ENCODE measurements at regions not wholly inside any gene's neighbourhood (a gene's known extent, or its start where the extent isn't known, plus 50 kb on each side); places are given as distances from the start of the nearest gene placed in this dataset.
"Not testable (repeated sequence)": the region's sequence is repeated elsewhere in the genome, so short reads cannot be mapped to it uniquely, and the experiment has no call there.

- no peak for DNase-seq
Observed at GRCh38 chr10:107548301-107548700, 383.8 kb upstream of the SORCS1 start.

DNA sequence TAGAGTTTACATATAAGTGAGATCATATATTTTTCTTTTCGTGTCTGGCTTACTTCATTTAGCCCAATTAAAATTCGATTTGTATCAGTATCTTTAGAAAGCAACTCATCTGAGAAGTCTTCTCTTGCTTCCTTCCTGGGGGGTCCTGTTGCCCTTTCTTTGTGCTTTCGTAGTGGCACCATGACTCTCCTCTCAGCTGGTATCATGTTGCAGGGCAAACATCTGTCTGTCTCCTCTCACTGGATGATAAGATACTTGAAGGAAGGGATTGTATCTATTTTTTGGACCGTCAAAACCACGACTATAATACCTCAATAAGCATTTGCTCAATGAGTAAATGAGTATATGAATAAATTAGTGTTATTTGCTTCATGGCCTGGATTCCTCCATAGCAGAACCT is 382.5 kb upstream of the SORCS1 start:
- no peak for DNase-seq

- DNase-seq: no peak
Observed at GRCh38 chr10:107546284-107546683, 381.8 kb upstream of the SORCS1 start.

GRCh38 chr10:107545717-107546116 is 381.2 kb upstream of the SORCS1 start:
- no peak for DNase-seq

DNA sequence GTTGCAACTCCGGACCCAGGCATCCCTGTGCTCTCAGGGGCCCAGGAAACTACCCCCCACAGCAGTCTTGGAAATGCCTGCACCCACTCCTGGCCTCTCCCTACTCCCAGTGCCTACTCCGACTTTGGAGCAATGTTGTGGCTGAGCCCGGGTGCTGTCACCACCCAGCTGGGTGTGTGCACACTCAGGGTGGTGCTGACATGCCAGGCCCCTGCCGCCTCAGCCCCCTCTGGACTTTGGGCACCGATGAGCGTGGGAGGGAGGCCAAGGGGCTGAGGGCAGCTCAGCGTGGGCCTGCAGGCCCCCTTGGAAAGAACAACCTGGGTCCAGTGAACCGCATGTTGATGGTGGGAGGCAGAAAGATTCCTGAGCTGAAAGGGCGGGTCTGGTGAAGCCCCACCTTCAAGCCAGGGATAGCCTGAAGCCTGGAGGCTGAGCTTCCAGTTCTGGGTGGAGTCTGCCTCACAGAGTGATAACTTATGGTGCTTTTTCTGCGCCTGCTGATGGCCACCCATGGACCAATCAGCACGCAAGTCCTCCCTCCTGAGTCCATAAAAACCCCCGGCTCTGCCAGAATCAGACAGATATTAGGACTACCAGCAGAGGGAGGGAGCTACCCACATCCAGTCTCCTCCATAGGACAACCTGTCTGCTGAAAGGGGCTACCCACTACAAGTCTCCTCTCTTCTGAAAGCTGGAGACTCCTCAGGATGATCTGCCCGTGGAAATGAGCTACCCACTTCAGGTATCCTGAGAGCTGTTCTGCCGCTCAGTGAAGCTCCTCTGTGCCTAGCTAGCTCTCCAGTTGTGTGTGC is 380.4 kb upstream of the SORCS1 start:
- no peak for DNase-seq

DNA sequence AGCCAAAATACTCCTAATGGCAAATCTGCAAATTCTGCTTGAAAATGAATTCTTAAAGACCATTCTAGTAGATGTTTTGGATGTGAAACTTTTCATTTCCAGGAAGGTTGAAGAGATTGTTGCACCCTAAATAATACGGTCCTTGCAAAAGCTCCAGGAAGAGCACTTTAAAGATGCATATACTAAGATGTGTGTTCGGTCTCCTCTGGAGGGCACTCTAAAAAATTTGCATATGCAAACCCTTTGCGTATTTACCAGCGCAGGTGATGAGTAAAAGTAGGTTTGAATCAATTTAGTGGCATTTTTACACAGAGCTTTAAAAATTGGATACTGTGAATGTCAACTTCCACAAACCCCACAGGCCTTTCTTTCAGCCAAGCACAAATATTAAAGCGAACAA is 378.1 kb upstream of the SORCS1 start:
- DNase-seq: no peak

DNA sequence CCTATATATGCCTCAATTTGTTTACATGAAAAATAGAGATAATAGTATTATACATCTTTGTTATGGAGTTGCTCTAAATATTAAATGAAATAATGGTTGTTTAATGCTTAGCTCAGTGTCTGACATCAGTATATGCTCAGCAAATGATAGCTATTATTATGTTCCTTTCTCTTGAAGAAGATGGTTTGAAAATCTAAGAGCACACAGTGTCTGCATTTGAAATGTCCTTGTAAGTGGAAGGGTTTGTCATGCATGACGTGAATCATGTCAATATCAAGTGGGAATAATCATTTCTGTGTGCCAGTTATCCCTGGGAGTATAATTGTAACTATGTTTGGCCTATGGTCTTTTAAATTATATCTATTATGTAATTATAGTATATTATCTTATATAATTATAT is 377.5 kb upstream of the SORCS1 start:
- DNase-seq: no peak

DNA sequence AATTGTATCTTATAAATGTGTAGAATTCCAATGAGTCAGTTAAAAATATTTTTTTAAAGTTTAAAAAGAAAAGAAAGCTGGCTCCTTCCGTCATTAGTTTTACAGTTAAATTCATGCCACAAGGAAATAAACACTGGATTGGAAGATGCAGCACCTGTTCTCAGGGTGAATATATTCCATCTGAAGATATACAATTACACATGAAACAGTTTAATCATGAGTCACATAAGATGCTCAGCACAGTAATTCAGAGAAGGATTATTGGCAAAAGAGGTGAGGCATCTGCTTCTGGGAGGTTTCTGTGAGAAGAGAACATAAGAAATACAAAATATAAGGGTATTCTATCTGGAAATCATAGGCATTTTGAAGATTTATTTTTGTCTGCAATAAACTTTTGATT is 376.5 kb upstream of the SORCS1 start:
- no peak for DNase-seq

- no peak for DNase-seq
Observed at GRCh38 chr10:107529350-107529749, 364.8 kb upstream of the SORCS1 start.

DNA sequence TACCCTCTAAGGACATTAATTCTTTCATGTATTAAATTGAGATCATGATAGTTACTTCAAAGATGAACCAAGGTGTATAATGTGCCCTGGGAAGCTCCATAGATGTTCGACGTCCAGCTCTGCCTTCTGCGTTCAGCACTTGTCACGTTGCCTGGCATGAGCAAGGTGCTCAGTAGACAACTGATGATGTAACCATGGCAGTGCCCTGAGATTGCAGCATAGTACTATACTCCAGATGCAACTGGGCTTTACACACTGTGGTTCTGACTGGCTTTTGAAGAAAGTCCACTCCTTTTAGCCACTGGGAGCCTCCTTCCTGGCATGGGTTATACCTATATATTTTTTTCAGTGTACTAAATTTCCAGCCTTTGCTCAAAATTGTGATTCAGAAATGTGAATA is 355.8 kb upstream of the SORCS1 start:
- DNase-seq: no peak

GRCh38 chr10:107517811-107518210 is 353.3 kb upstream of the SORCS1 start:
- DNase-seq: no peak

GRCh38 chr10:107516349-107516748 is 351.8 kb upstream of the SORCS1 start:
- no peak for DNase-seq

DNA sequence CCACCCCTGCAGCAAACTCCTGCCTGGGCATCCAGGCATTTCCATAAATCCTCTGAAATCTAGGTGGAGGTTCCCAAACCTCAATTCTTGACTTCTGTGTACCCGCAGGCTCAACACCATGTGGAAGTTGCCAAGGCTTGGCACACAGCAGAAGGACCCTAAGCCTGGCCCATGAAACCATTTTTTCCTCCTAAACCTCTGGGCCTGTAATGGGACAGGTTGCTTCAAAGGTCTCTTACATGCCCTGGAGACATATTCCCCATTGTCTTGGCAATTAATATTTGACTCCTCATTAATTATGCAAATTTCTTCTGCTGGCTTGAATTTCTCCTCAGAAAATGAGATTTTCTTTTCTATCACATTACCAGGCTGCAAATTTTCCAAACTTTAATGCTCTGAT is 339.5 kb upstream of the SORCS1 start:
- not testable (repeated sequence) for DNase-seq

DNA sequence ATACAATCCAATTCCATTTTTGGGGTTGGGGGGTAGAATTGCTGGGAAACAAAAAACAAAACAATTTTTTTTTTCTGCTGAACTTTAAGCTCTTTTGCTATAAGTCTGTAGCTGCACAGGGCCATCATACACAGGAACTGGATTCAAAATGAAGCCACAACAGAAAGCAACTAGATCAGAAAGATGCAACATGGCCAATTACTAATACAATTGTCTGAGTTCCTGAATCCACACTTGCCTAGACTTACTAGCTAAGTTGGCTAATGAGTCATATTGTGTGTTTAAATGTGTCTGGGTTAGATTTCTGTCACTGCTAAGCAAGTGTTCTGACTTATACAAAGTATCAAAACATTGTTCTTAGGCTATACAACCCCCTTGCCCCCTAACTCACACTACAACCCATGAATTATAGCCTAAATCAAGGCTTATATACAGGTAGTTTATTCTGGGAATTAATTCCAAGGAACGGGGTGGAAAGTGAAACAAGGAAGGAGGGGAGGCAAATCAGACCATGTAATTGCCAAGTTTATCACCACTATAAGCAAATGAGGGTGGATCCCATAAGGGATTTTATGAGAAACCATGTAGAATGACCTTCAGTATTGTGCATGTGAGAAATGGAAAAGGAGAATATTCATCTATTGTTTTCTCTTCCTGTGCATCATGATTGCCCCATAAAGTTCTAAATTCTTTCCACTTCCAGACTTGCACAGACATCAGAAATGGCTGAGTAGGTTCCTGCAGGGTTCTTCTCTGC is 337.9 kb upstream of the SORCS1 start:
- no peak for DNase-seq

DNA sequence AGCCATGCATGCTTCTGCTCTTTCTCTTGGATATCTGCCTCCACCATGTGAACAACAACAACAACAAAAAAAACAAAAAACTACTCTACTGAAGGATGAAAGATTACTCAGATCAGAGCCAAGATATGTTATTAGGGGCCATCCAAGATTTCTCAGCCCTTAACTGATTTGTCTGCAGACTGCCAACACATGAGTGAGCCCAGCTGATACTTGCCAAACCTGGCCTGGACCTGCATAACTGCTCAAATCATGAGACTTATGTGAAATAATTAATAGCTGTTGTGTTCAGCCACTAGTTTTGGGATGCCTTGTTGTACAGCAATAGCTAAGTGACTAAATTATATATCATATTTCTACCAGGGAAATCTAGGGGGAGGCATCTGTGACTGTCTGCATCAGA is 334.5 kb upstream of the SORCS1 start:
- DNase-seq: no peak

- no peak for DNase-seq
Observed at GRCh38 chr10:107497024-107497423, 332.5 kb upstream of the SORCS1 start.

- DNase-seq: no peak
Observed at GRCh38 chr10:107496594-107496993, 332.1 kb upstream of the SORCS1 start.

DNA sequence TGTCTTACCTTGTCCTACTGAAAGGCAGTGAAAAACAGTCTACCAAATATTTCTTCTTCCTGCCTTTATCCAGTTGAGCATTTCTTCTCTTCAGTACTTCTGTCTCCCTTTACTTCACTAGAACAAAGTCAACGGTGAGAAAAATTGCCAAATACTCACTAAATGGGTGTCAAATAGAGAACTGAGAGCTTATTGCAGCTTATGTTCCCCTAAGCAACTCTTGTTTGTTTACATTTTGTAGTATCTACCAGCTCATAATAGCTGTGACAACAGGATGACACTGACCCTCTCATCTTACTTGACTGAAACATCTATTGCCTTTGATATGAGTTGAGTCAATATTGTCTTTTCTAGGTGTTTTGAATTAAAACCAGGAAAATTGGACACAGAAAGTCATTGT is 327.9 kb upstream of the SORCS1 start:
- DNase-seq: peak in 1 of 2 donors; percentile 7

- DNase-seq: no peak
Observed at GRCh38 chr10:107490389-107490788, 325.9 kb upstream of the SORCS1 start.

DNA sequence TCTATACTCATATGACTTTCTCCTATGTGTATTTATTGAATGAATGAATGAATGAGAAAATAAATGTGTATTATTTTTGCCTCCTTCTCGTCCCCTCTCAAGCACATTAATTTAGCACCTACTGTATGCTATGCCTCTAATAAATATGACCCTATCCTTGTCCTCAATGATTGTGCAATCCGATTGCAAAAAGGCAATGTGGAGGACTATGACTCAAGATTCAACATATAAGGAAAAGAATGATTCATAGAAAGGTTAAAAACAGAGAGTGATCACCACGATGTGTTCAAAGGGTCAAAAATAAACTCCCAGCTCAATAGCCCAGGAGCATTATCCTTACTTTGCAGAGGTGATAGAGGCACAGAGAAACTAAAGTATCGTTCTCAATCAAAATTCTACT is 322.8 kb upstream of the SORCS1 start:
- DNase-seq: no peak

DNA sequence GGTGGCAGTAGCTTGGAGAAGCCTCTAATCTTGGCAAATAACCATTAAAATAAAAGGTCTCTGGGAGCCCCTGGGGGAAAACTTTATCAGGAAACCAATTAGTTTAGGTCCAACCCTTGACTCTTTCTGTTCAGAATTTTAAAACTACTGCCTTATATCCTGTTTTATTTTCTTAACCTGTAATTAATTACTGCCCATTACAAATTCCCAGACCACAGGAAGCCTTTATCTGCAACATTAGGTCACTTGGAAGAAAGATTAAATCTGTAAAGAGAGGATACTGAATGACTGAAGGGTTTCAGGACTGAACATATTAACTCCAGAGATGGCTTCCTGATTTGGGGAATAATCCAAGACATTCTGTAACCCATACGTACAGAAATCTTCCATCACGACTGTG is 320.5 kb upstream of the SORCS1 start:
- DNase-seq: no peak

GRCh38 chr10:107481881-107482280 is 317.4 kb upstream of the SORCS1 start:
- DNase-seq: no peak

DNA sequence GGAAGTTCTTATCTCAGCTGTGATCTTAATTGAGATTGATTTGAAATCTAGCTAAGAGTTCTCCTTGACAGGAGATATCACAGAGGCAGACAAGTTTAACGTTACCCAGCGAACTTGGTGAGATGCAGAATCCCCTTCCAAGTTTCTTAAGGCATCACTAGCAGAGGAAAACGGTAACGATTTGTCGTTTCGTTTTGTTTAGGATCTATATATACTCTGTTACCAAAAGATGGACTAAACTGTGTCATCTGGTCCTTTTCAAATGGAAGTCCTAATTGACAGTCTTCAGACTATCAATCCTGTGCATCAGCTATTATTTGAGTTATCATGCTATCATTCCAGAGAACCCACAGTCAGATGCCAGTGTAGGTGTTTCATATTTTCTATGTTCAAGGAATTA is 316.7 kb upstream of the SORCS1 start:
- DNase-seq: no peak

- DNase-seq: no peak
Observed at GRCh38 chr10:107480781-107481180, 316.3 kb upstream of the SORCS1 start.

Data from inflammatory macrophage (primary cell).